Adrenal gland (tissue), 5 donors: ENCODE measurements at regions not wholly inside any gene's neighbourhood (a gene's known extent, or its start where the extent isn't known, plus 50 kb on each side); places are given as distances from the start of the nearest gene placed in this dataset.

Experiments
- POLR2A ChIP-seq, 2 donors: fragments of 450-650 bp; IDR thresholded peaks; one replicate each; pipeline ENCODE4 v1.6.1; 2017; ENCODE audit warnings: antibody characterized with exemption in 2 of 2, mild to moderate bottlenecking in 2 of 2, moderate library complexity in 1 of 2
- TF ChIP-seq, protein P1 (sequence below), 6 experiments: fragments of 450-650 bp in 4 of 6; fragments of 200-600 bp in 2 of 6; sonication (generic) in 1 of 6; IDR thresholded peaks; 1 replicate in 5 of 6; 2 replicates in 1 of 6; pipeline versions ENCODE4 v1.5.1 to v1.8.0; 2016 to 2021; ENCODE audit warnings: antibody characterized with exemption in 6 of 6, mild to moderate bottlenecking in 2 of 6, moderate library complexity in 1 of 6
- donor health status: DM: no; HTN: no; CAD: no.

DNA sequence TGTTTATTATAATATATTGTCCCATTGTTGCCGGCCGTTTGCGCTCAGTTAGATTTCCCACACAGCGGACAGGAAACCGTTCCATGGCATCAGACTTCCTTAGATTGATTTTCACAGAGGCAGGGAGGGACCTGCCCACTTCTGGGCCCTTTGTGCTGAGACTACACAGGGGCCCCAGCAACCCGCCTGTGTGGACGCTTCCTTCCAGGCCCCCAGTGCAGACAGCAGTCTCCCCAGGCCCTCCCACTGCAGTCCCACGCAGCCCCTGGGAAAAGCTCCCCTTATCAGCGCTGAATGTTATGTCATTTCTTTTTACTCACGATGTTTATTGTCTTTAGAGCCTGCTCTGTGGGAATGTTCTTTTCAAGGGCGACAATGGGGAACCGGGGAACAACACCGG is 351.7 kb upstream of the ARGLU1 start:
- TF ChIP-seq POLR2A (IDR thresholded peaks at IDR 0.05): no peak
- TF ChIP-seq, protein P1, sequence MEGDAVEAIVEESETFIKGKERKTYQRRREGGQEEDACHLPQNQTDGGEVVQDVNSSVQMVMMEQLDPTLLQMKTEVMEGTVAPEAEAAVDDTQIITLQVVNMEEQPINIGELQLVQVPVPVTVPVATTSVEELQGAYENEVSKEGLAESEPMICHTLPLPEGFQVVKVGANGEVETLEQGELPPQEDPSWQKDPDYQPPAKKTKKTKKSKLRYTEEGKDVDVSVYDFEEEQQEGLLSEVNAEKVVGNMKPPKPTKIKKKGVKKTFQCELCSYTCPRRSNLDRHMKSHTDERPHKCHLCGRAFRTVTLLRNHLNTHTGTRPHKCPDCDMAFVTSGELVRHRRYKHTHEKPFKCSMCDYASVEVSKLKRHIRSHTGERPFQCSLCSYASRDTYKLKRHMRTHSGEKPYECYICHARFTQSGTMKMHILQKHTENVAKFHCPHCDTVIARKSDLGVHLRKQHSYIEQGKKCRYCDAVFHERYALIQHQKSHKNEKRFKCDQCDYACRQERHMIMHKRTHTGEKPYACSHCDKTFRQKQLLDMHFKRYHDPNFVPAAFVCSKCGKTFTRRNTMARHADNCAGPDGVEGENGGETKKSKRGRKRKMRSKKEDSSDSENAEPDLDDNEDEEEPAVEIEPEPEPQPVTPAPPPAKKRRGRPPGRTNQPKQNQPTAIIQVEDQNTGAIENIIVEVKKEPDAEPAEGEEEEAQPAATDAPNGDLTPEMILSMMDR (IDR thresholded peaks at IDR 0.05): no peak
